ENCODE measurements at regions not wholly inside any gene's neighbourhood (a gene's known extent, or its start where the extent isn't known, plus 50 kb on each side); places are given as distances from the start of the nearest gene placed in this dataset.
A peak's percentile ranks its signal among the peaks of the same experiment; 100 is the strongest.

- Mint-ChIP-seq H3K27me3 (ENCODE audit: low read depth) (no peaks in the 10 kb centered on the region), H3K9me3 (peaks cover 0 to 2% of the 10 kb centered on the region in 2 donors), H3K36me3 (ENCODE audit: insufficient read depth in 2 of 2) (no peaks in the 10 kb centered on the region), H3K27ac (no peak overlapping the region), H3K4me1 (ENCODE audit: low read depth) (no peaks in the 10 kb centered on the region), H3K4me3 (no peak overlapping the region)
- no peak for DNase-seq
- no peak for ATAC-seq (replicated peaks in 1 of 2)
These were observed 913.1 kb downstream of the AACS start for GRCh38 chr12:125978286-125978685.

- H3K4me3 Mint-ChIP-seq = no peak overlapping the region
These were observed 916.5 kb downstream of the AACS start for GRCh38 chr12:125981610-125982253.

GRCh38 chr12:125983094-125983783 lies 918.0 kb downstream of the AACS start:
- Mint-ChIP-seq H3K27ac (no peak overlapping the region), H3K4me1 (ENCODE audit: low read depth) (no peaks in the 10 kb centered on the region), H3K27me3 (ENCODE audit: low read depth) (no peaks in the 10 kb centered on the region), H3K4me3 (peak overlapping the region in 1 of 2 donors; percentile 61), H3K36me3 (ENCODE audit: insufficient read depth in 2 of 2) (peaks cover 0 to 3% of the 10 kb centered on the region in 2 donors), H3K9me3 (peaks cover 0 to 2% of the 10 kb centered on the region in 2 donors)
- ATAC-seq (replicated peaks in 1 of 2) (peak in 1 of 2 donors; percentile 63), DNase-seq (peak in 1 of 2 donors; percentile 8)

More at GRCh38 chr12:125981610-125982253, 916.5 kb downstream of the AACS start:
- DNase-seq (no peak), ATAC-seq (replicated peaks in 1 of 2) (no peak)
- Mint-ChIP-seq H3K27ac (no peak overlapping the region), H3K4me1 (ENCODE audit: low read depth) (no peaks in the 10 kb centered on the region), H3K36me3 (ENCODE audit: insufficient read depth in 2 of 2) (peaks cover 0 to 3% of the 10 kb centered on the region in 2 donors), H3K9me3 (peaks cover 0 to 2% of the 10 kb centered on the region in 2 donors), H3K27me3 (ENCODE audit: low read depth) (no peaks in the 10 kb centered on the region)

GRCh38 chr12:125983784-125984500 lies 918.7 kb downstream of the AACS start:
- Mint-ChIP-seq H3K27ac (no peak overlapping the region), H3K9me3 (peaks cover 0 to 2% of the 10 kb centered on the region in 2 donors), H3K4me1 (ENCODE audit: low read depth) (no peaks in the 10 kb centered on the region), H3K36me3 (ENCODE audit: insufficient read depth in 2 of 2) (peaks cover 0 to 3% of the 10 kb centered on the region in 2 donors), H3K4me3 (peak overlapping the region in 1 of 2 donors; percentile 61), H3K27me3 (ENCODE audit: low read depth) (no peaks in the 10 kb centered on the region)
- DNase-seq (no peak), ATAC-seq (replicated peaks in 1 of 2) (peak in 1 of 2 donors; percentile 35)

- H3K4me1 Mint-ChIP-seq (ENCODE audit: low read depth) = no peaks in the 10 kb centered on the region
- ATAC-seq (replicated peaks in 1 of 2) = no peak
- no peak overlapping the region for H3K4me3 Mint-ChIP-seq
- no peak for DNase-seq
- no peak overlapping the region for H3K27ac Mint-ChIP-seq
- no peaks in the 10 kb centered on the region for H3K9me3 Mint-ChIP-seq
- no peaks in the 10 kb centered on the region for H3K27me3 Mint-ChIP-seq (ENCODE audit: low read depth)
- peaks cover 0 to 3% of the 10 kb centered on the region in 2 donors for H3K36me3 Mint-ChIP-seq (ENCODE audit: insufficient read depth in 2 of 2)
These were observed 923.3 kb downstream of the AACS start for GRCh38 chr12:125988545-125988944.

- H3K4me3 Mint-ChIP-seq = no peak overlapping the region
- no peaks in the 10 kb centered on the region for H3K27me3 Mint-ChIP-seq (ENCODE audit: low read depth)
- H3K4me1 Mint-ChIP-seq (ENCODE audit: low read depth) = no peaks in the 10 kb centered on the region
- H3K27ac Mint-ChIP-seq = no peak overlapping the region
- peaks cover 0 to 3% of the 10 kb centered on the region in 2 donors for H3K36me3 Mint-ChIP-seq (ENCODE audit: insufficient read depth in 2 of 2)
- peaks cover 2% of the 10 kb centered on the region in 2 donors for H3K9me3 Mint-ChIP-seq
- ATAC-seq (replicated peaks in 1 of 2) (no peak), DNase-seq (no peak)
These were observed 924.5 kb downstream of the AACS start for GRCh38 chr12:125989696-125990095.

GRCh38 chr12:125996443-125996842 lies 931.2 kb downstream of the AACS start:
- ATAC-seq (replicated peaks in 1 of 2) (no peak), DNase-seq (no peak)
- no peak overlapping the region for H3K4me3 Mint-ChIP-seq
- H3K27me3 Mint-ChIP-seq (ENCODE audit: low read depth) = no peaks in the 10 kb centered on the region
- H3K36me3 Mint-ChIP-seq (ENCODE audit: insufficient read depth in 2 of 2) = no peaks in the 10 kb centered on the region
- H3K27ac Mint-ChIP-seq = no peak overlapping the region
- no peaks in the 10 kb centered on the region for H3K4me1 Mint-ChIP-seq (ENCODE audit: low read depth)
- H3K9me3 Mint-ChIP-seq = peaks cover 2% of the 10 kb centered on the region in 2 donors

- no peak overlapping the region for H3K27ac Mint-ChIP-seq
- H3K36me3 Mint-ChIP-seq (ENCODE audit: insufficient read depth in 2 of 2) = peaks cover 0 to 3% of the 10 kb centered on the region in 2 donors
- no peak overlapping the region for H3K4me3 Mint-ChIP-seq
- ATAC-seq (replicated peaks in 1 of 2) = no peak
- no peaks in the 10 kb centered on the region for H3K4me1 Mint-ChIP-seq (ENCODE audit: low read depth)
- H3K27me3 Mint-ChIP-seq (ENCODE audit: low read depth) = no peaks in the 10 kb centered on the region
- H3K9me3 Mint-ChIP-seq = peaks cover 6 to 8% of the 10 kb centered on the region in 2 donors
- DNase-seq = no peak
These were observed 934.4 kb downstream of the AACS start for GRCh38 chr12:125999628-126000027.

- H3K27me3 Mint-ChIP-seq (ENCODE audit: low read depth) = no peaks in the 10 kb centered on the region
- H3K4me3 Mint-ChIP-seq = no peak overlapping the region
- no peak overlapping the region for H3K27ac Mint-ChIP-seq
- ATAC-seq (replicated peaks in 1 of 2) (no peak), DNase-seq (no peak)
- H3K9me3 Mint-ChIP-seq = peaks cover 11% of the 10 kb centered on the region in 2 donors
- H3K4me1 Mint-ChIP-seq (ENCODE audit: low read depth) = no peaks in the 10 kb centered on the region
- H3K36me3 Mint-ChIP-seq (ENCODE audit: insufficient read depth in 2 of 2) = no peaks in the 10 kb centered on the region
These were observed 954.1 kb downstream of the AACS start for GRCh38 chr12:126019385-126019784.

- H3K4me1 Mint-ChIP-seq (ENCODE audit: low read depth) = no peaks in the 10 kb centered on the region
- no peak for DNase-seq
- no peaks in the 10 kb centered on the region for H3K36me3 Mint-ChIP-seq (ENCODE audit: insufficient read depth in 2 of 2)
- H3K4me3 Mint-ChIP-seq = no peak overlapping the region
- no peaks in the 10 kb centered on the region for H3K27me3 Mint-ChIP-seq (ENCODE audit: low read depth)
- H3K9me3 Mint-ChIP-seq = peaks cover 8 to 9% of the 10 kb centered on the region in 2 donors
- H3K27ac Mint-ChIP-seq = no peak overlapping the region
- no peak for ATAC-seq (replicated peaks in 1 of 2)
These were observed 956.4 kb downstream of the AACS start for GRCh38 chr12:126021675-126022074.

- ATAC-seq (replicated peaks in 1 of 2) (no peak), DNase-seq (no peak)
- peaks cover 0 to 1% of the 10 kb centered on the region in 2 donors for H3K36me3 Mint-ChIP-seq (ENCODE audit: insufficient read depth in 2 of 2)
- no peaks in the 10 kb centered on the region for H3K27me3 Mint-ChIP-seq (ENCODE audit: low read depth)
- no peak overlapping the region for H3K27ac Mint-ChIP-seq
- no peaks in the 10 kb centered on the region for H3K9me3 Mint-ChIP-seq
- no peaks in the 10 kb centered on the region for H3K4me1 Mint-ChIP-seq (ENCODE audit: low read depth)
- no peak overlapping the region for H3K4me3 Mint-ChIP-seq
These were observed 962.6 kb downstream of the AACS start for GRCh38 chr12:126027825-126028224.

GRCh38 chr12:126030573-126030972 lies 965.3 kb downstream of the AACS start:
- H3K27me3 Mint-ChIP-seq (ENCODE audit: low read depth) = no peaks in the 10 kb centered on the region
- ATAC-seq (replicated peaks in 1 of 2) (no peak), DNase-seq (no peak)
- peaks cover 0 to 2% of the 10 kb centered on the region in 2 donors for H3K9me3 Mint-ChIP-seq
- peaks cover 0 to 1% of the 10 kb centered on the region in 2 donors for H3K36me3 Mint-ChIP-seq (ENCODE audit: insufficient read depth in 2 of 2)
- H3K4me3 Mint-ChIP-seq = no peak overlapping the region
- H3K4me1 Mint-ChIP-seq (ENCODE audit: low read depth) = no peaks in the 10 kb centered on the region
- no peak overlapping the region for H3K27ac Mint-ChIP-seq

GRCh38 chr12:126033751-126034150 lies 968.5 kb downstream of the AACS start:
- H3K4me3 Mint-ChIP-seq = no peak overlapping the region
- no peak for DNase-seq
- no peak overlapping the region for H3K27ac Mint-ChIP-seq
- no peak for ATAC-seq (replicated peaks in 1 of 2)
- no peaks in the 10 kb centered on the region for H3K4me1 Mint-ChIP-seq (ENCODE audit: low read depth)
- no peaks in the 10 kb centered on the region for H3K27me3 Mint-ChIP-seq (ENCODE audit: low read depth)
- peaks cover 2 to 3% of the 10 kb centered on the region in 2 donors for H3K9me3 Mint-ChIP-seq
- peaks cover 0 to 1% of the 10 kb centered on the region in 2 donors for H3K36me3 Mint-ChIP-seq (ENCODE audit: insufficient read depth in 2 of 2)
